NCI-H146 treated with DMSO at 0.1 percent for 48 hours (cell line): ENCODE measurements at regions not wholly inside any gene's neighbourhood (a gene's known extent, or its start where the extent isn't known, plus 50 kb on each side); places are given as distances from the start of the nearest gene placed in this dataset.
"Not testable (repeated sequence)": the region's sequence is repeated elsewhere in the genome, so short reads cannot be mapped to it uniquely, and the experiment has no call there.

Source experiments
- DNase-seq: peaks from one replicate; lab custom pipeline; 2025; ENCODE audit not compliant: unreplicated experiment; lab: John Stamatoyannopoulos, UW

GRCh38 chr1:67611846-67612245, 73.2 kb upstream of the GADD45A start:
- no peak for DNase-seq

GRCh38 chr1:67612788-67613241, 72.2 kb upstream of the GADD45A start:
- no peak for DNase-seq

- DNase-seq, result not testable (repeated sequence)
Measured at GRCh38 chr1:67613479-67613878, 71.5 kb upstream of the GADD45A start.

GRCh38 chr1:67614511-67614934, 70.5 kb upstream of the GADD45A start:
- DNase-seq, result no peak

GRCh38 chr1:67615886-67616285, 69.1 kb upstream of the GADD45A start:
- DNase-seq, result no peak

GRCh38 chr1:67616394-67616985, 68.5 kb upstream of the GADD45A start:
- no peak for DNase-seq

- no peak for DNase-seq
Measured at GRCh38 chr1:67618285-67619018, 66.5 kb upstream of the GADD45A start.

GRCh38 chr1:67619080-67619479, 65.9 kb upstream of the GADD45A start:
- DNase-seq, result no peak

- no peak for DNase-seq
Measured at GRCh38 chr1:67623906-67624305, 61.1 kb upstream of the GADD45A start.

GRCh38 chr1:67624680-67625079, 60.3 kb upstream of the GADD45A start:
- no peak for DNase-seq

- DNase-seq, result no peak
Measured at GRCh38 chr1:67626090-67626860, 58.7 kb upstream of the GADD45A start.

GRCh38 chr1:67626861-67627235, 58.2 kb upstream of the GADD45A start:
- no peak for DNase-seq

- DNase-seq, result no peak
Measured at GRCh38 chr1:67627336-67627735, 57.7 kb upstream of the GADD45A start.

GRCh38 chr1:67627906-67628305, 57.1 kb upstream of the GADD45A start:
- DNase-seq, result no peak

GRCh38 chr1:67629370-67630075, 55.5 kb upstream of the GADD45A start:
- no peak for DNase-seq

- no peak for DNase-seq
Measured at GRCh38 chr1:67630438-67631045, 54.5 kb upstream of the GADD45A start.

- DNase-seq, result no peak
Measured at GRCh38 chr1:67632356-67632755, 52.6 kb upstream of the GADD45A start.

GRCh38 chr1:67632811-67633655, 52.0 kb upstream of the GADD45A start:
- DNase-seq, result no peak

GRCh38 chr1:67634396-67634935, 50.5 kb upstream of the GADD45A start:
- DNase-seq, result no peak
